HepG2 (cell line): ENCODE measurements at regions not wholly inside any gene's neighbourhood (a gene's known extent, or its start where the extent isn't known, plus 50 kb on each side); places are given as distances from the start of the nearest gene placed in this dataset.

Experiments
- ATAC-seq: fragments of 200-7000 bp; cut with Tn5 transposase; 3 replicates; pipeline ENCODE4 v1.9.1; 2020; ENCODE audit warnings: mild to moderate bottlenecking, moderate library complexity
- BruUV-seq: library from RNA; stranded (reverse); fragments of 400-500 nt; replicated peaks from 2 replicates; lab custom pipeline; 2021; lab: Mats Ljungman, UMichigan
- CTCF ChIA-PET: fragments of 300-600 bp; formaldehyde crosslinking; extraction: SDS; loops from one replicate; lab custom pipeline; 2021; ENCODE audit warnings: low total read pairs, inconsistent platforms, low intra/inter-chr PET ratio; lab: Yijun Ruan, JAX
- POLR2A ChIA-PET: fragments of 350-600 bp; sonication (Branson Sonifier 250); formaldehyde crosslinking; loops from one replicate; lab custom pipeline; 2020; ENCODE audit warnings: antibody characterized with exemption, inconsistent platforms; lab: Yijun Ruan, JAX
- DNase-seq: peaks from one replicate; pipeline ENCODE4 v3.0.0-alpha.2; 2015; ENCODE audit warnings: low spot score
- FAIRE-seq: peaks from 3 replicates; lab custom pipeline; 2011; peaks lifted over from hg19 to GRCh38; lab: Jason Lieb, UNC
- H2AFZ ChIP-seq: one replicate; pipeline ENCODE4 v1.6.1; 2011; ENCODE audit warnings: low read length, inconsistent platforms
- H3K27ac ChIP-seq: fragments of 300-600 bp; 3 replicates; pipeline ENCODE4 v1.8.0; 2011; ENCODE audit warnings: mixed run types, mild to moderate bottlenecking, mixed read lengths, low read length, inconsistent platforms; ENCODE audit not compliant: insufficient read depth; ENCODE audit errors: extremely low read length
- H3K27me3 ChIP-seq, 2 experiments: fragments of 200-600 bp in 1 of 2; 2 replicates in 1 of 2; 3 replicates in 1 of 2; pipeline versions ENCODE4 v1.6.0 to v1.8.0; 2011; ENCODE audit warnings: low read length in 2 of 2, mild to moderate bottlenecking in 2 of 2, moderate library complexity in 2 of 2, inconsistent platforms in 1 of 2; ENCODE audit not compliant: insufficient read depth in 2 of 2, control insufficient read depth in 1 of 2
- H3K36me3 ChIP-seq, 2 experiments: fragments of 200-600 bp in 1 of 2; replicated peaks in 1 of 2; 2 replicates in 1 of 2; 3 replicates in 1 of 2; pipeline versions ENCODE4 v1.5.1 to v1.8.0; 2011; ENCODE audit warnings: low read length in 2 of 2, inconsistent platforms in 1 of 2; ENCODE audit not compliant: insufficient read depth in 2 of 2, control insufficient read depth in 1 of 2
- H3K4me1 ChIP-seq: 2 replicates; pipeline ENCODE4 v1.5.1; 2012; ENCODE audit warnings: low read length, inconsistent platforms; ENCODE audit not compliant: insufficient read depth
- H3K4me2 ChIP-seq: 2 replicates; pipeline ENCODE4 v1.6.0; 2011; ENCODE audit warnings: low read depth, low read length, inconsistent platforms
- H3K4me3 ChIP-seq, 3 experiments: fragments of 200-600 bp in 1 of 3; sonication (generic), shearing (Covaris generic) in 1 of 3; replicated peaks in 1 of 3; 2 replicates each; pipeline ENCODE4 v1.5.1; 2011 to 2016; ENCODE audit warnings: low read length in 3 of 3, inconsistent platforms in 2 of 3, low read depth in 2 of 3, mild to moderate bottlenecking in 2 of 3, control low read depth in 1 of 3, mixed read lengths in 1 of 3; ENCODE audit not compliant: insufficient read depth in 1 of 3
- H3K79me2 ChIP-seq: one replicate; pipeline ENCODE4 v1.6.1; 2011; ENCODE audit warnings: low read length, inconsistent platforms; ENCODE audit not compliant: insufficient read depth
- H3K9ac ChIP-seq: 2 replicates; pipeline ENCODE4 v1.6.0; 2011; ENCODE audit warnings: mild to moderate bottlenecking, low read depth, low read length, inconsistent platforms; ENCODE audit not compliant: insufficient read depth
- H3K9me3 ChIP-seq: 2 replicates; pipeline ENCODE4 v1.5.1; 2012; ENCODE audit warnings: mild to moderate bottlenecking, low read length
- H4K20me1 ChIP-seq: 2 replicates; pipeline ENCODE4 v1.6.0; 2011; ENCODE audit warnings: inconsistent platforms, mild to moderate bottlenecking, low read length, moderate library complexity; ENCODE audit not compliant: insufficient read depth
- BRCA1 ChIP-seq: sonication (generic); formaldehyde crosslinking; IDR thresholded peaks from 2 replicates; pipeline ENCODE4 v1.4.0; 2020; ENCODE audit warnings: missing genetic modification reagents
- HCFC1 ChIP-seq: fragments of 150-350 bp; IDR thresholded peaks from 2 replicates; pipeline ENCODE4 v1.6.1; 2014; ENCODE audit warnings: low read depth, low read length
- HHEX ChIP-seq: IDR thresholded peaks from 2 replicates; pipeline ENCODE4 v1.6.1; 2016; ENCODE audit warnings: control low read depth
- HMG20B ChIP-seq: conservative IDR thresholded peaks from 2 replicates; pipeline ENCODE4 v1.6.1; 2016; ENCODE audit warnings: missing genetic modification reagents, missing compliant biosample characterization
- MXD3 ChIP-seq: IDR thresholded peaks from 2 replicates; pipeline ENCODE4 v1.6.1; 2016; ENCODE audit warnings: mild to moderate bottlenecking, missing biosample characterization, missing genetic modification reagents
- PTBP1 ChIP-seq: fragments of 200-400 bp; formaldehyde crosslinking; IDR thresholded peaks from 2 replicates; pipeline ENCODE4 v1.6.1; 2018; ENCODE audit warnings: low read length, low read depth; ENCODE audit not compliant: poor library complexity, severe bottlenecking
- SP2 ChIP-seq: sonication (generic); formaldehyde crosslinking; IDR thresholded peaks from 2 replicates; pipeline ENCODE4 v1.5.1; 2020; ENCODE audit warnings: mild to moderate bottlenecking, missing genetic modification reagents
- STAG1 ChIP-seq: sonication (generic); formaldehyde crosslinking; IDR thresholded peaks from 2 replicates; pipeline ENCODE4 v1.4.0; 2020; ENCODE audit warnings: missing genetic modification reagents
- TGIF2 ChIP-seq: IDR thresholded peaks from 2 replicates; pipeline ENCODE4 v1.6.1; 2016; ENCODE audit warnings: control low read depth, missing compliant biosample characterization
- ZBTB46 ChIP-seq: sonication (generic); formaldehyde crosslinking; IDR thresholded peaks from 2 replicates; pipeline ENCODE4 v1.4.0; 2020; ENCODE audit warnings: mild to moderate bottlenecking, missing genetic modification reagents, borderline replicate concordance
- ZNF441 ChIP-seq: sonication (generic); formaldehyde crosslinking; IDR thresholded peaks from 2 replicates; pipeline ENCODE4 v1.7.0; 2021; ENCODE audit warnings: missing genetic modification reagents, borderline replicate concordance
- ZSCAN25 ChIP-seq: sonication (generic); formaldehyde crosslinking; IDR thresholded peaks from 2 replicates; pipeline ENCODE4 v1.8.0; 2022; ENCODE audit warnings: mild to moderate bottlenecking, missing genetic modification reagents
- WGBS: methylation state at CpG from one replicate; pipeline ENCODE4 v1.1.6; 2017; ENCODE audit warnings: low lambda C conversion rate; 5-methylcytosine and 5-hydroxymethylcytosine counted together
- in situ Hi-C: cut with HindIII; loops from 2 replicates; pipeline ENCODE4 v1.10.0; 2017; ENCODE audit warnings: low pct_unique_long_range_greater_than_20kb; ENCODE audit not compliant: extremely low pct_ligation_motif_present
- intact Hi-C: fragments of 100-400 bp; cut with micrococcal nuclease; formaldehyde crosslinking; loops from one replicate; pipeline ENCODE4 v1.10.0; 2022; ENCODE audit not compliant: unreplicated experiment
- TF ChIP-seq, protein P1 (sequence below): sonication (generic); formaldehyde crosslinking; IDR thresholded peaks from 2 replicates; pipeline ENCODE4 v1.8.1; 2023; ENCODE audit warnings: mild to moderate bottlenecking, missing genetic modification reagents, borderline replicate concordance
- TF ChIP-seq, protein P2 (sequence below): sonication (generic); formaldehyde crosslinking; IDR thresholded peaks from 2 replicates; pipeline ENCODE4 v1.4.0; 2020; ENCODE audit warnings: missing genetic modification reagents, borderline replicate concordance
- TF ChIP-seq, protein P3 (sequence below): sonication (generic); formaldehyde crosslinking; IDR thresholded peaks from 2 replicates; pipeline ENCODE4 v1.8.1; 2023; ENCODE audit warnings: missing genetic modification reagents, mild to moderate bottlenecking, borderline replicate concordance
- TF ChIP-seq, protein P4 (sequence below): sonication (generic); formaldehyde crosslinking; IDR thresholded peaks from 2 replicates; pipeline ENCODE4 v1.5.0; 2020; ENCODE audit warnings: missing genetic modification reagents, mild to moderate bottlenecking, borderline replicate concordance

DNA sequence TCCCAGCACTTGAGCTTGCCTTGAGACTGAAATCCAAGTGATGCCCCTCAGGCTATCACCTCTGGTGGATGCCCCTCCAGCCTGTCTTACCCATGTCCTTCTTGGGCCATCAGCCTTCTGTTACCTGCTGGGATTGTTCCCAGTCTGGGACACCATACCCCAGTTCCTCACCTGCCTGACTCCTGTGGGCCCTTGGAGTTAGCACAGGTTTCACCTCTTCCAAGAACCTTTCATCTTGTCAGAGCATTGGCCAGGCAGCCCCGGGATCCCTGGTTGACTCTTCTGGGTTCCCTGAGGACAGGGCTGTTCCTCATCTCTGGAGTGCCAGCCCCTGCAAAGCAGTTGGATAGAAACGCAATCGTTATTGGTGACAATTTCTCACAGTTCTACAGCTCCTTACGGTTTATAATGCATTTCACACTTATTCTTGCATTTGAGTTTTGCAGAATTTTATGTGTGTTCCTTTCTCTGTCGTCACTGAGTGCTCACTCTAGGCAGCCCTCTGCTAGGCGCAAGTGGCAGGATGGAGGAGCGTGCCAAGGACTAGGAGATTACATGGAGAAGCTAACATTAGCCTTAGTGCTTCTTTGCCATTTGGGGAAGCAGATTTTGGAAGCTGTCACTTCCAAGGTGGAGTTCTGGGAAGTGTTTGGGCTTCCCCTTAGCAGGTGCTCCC is 139.7 kb downstream of the DDX1 start:
- CTCF ChIA-PET = no interaction called here
- TF ChIP-seq, protein P1, sequence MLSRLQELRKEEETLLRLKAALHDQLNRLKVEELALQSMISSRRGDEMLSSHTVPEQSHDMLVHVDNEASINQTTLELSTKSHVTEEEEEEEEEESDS = no peak
- TF ChIP-seq HHEX (no peak), ZNF441 (CRISPR knock-in tag) (no peak), ZBTB46 (no peak), PTBP1 (no peak), MXD3 (CRISPR knock-in tag) (no peak), HMG20B (no peak), TGIF2 (CRISPR knock-in tag) (no peak), BRCA1 (CRISPR knock-in tag) (no peak), HCFC1 (no peak), SP2 (no peak), STAG1 (CRISPR knock-in tag) (no peak), ZSCAN25 (CRISPR knock-in tag) (no peak)
- TF ChIP-seq, protein P2, sequence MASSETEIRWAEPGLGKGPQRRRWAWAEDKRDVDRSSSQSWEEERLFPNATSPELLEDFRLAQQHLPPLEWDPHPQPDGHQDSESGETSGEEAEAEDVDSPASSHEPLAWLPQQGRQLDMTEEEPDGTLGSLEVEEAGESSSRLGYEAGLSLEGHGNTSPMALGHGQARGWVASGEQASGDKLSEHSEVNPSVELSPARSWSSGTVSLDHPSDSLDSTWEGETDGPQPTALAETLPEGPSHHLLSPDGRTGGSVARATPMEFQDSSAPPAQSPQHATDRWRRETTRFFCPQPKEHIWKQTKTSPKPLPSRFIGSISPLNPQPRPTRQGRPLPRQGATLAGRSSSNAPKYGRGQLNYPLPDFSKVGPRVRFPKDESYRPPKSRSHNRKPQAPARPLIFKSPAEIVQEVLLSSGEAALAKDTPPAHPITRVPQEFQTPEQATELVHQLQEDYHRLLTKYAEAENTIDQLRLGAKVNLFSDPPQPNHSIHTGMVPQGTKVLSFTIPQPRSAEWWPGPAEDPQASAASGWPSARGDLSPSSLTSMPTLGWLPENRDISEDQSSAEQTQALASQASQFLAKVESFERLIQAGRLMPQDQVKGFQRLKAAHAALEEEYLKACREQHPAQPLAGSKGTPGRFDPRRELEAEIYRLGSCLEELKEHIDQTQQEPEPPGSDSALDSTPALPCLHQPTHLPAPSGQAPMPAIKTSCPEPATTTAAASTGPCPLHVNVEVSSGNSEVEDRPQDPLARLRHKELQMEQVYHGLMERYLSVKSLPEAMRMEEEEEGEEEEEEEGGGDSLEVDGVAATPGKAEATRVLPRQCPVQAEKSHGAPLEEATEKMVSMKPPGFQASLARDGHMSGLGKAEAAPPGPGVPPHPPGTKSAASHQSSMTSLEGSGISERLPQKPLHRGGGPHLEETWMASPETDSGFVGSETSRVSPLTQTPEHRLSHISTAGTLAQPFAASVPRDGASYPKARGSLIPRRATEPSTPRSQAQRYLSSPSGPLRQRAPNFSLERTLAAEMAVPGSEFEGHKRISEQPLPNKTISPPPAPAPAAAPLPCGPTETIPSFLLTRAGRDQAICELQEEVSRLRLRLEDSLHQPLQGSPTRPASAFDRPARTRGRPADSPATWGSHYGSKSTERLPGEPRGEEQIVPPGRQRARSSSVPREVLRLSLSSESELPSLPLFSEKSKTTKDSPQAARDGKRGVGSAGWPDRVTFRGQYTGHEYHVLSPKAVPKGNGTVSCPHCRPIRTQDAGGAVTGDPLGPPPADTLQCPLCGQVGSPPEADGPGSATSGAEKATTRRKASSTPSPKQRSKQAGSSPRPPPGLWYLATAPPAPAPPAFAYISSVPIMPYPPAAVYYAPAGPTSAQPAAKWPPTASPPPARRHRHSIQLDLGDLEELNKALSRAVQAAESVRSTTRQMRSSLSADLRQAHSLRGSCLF (CRISPR knock-in tag) = no peak
- TF ChIP-seq, protein P3, sequence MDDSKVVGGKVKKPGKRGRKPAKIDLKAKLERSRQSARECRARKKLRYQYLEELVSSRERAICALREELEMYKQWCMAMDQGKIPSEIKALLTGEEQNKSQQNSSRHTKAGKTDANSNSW (CRISPR knock-in tag) = no peak
- TF ChIP-seq, protein P4, sequence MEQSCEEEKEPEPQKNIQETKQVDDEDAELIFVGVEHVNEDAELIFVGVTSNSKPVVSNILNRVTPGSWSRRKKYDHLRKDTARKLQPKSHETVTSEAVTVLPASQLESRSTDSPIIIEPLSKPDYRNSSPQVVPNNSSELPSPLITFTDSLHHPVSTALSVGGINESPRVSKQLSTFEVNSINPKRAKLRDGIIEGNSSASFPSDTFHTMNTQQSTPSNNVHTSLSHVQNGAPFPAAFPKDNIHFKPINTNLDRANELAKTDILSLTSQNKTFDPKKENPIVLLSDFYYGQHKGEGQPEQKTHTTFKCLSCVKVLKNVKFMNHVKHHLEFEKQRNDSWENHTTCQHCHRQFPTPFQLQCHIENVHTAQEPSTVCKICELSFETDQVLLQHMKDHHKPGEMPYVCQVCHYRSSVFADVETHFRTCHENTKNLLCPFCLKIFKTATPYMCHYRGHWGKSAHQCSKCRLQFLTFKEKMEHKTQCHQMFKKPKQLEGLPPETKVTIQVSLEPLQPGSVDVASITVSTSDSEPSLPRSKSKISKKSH (CRISPR knock-in tag) = no peak

More for the DNA sequence above, 139.7 kb downstream of the DDX1 start:
- Histone ChIP-seq H3K4me2 (no peak overlapping the region), H3K79me2 (no peaks in the 10 kb centered on the region), H3K9ac (no peak overlapping the region), H3K36me3 (no peaks in the 10 kb centered on the region), H3K27me3 (peaks cover 5 to 69% of the 10 kb centered on the region in 2 experiments; a peak in 4 of 5 replicates), H3K4me1 (peaks cover 38% of the 10 kb centered on the region), H2AFZ (no peak overlapping the region), H3K9me3 (no peaks in the 10 kb centered on the region), H3K4me3 (no peak overlapping the region), H3K27ac (no peak overlapping the region), H4K20me1 (0 out of 2 replicates have a peak, but pooled peaks cover 3% of the 10 kb centered on the region)
- ATAC-seq (no peak), FAIRE-seq (no peak), DNase-seq (no peak)
- BruUV-seq = no TSS peak
- intact Hi-C loops (no loop called here), in situ Hi-C loops (loop anchor here (25.0 kb wide), 1 partner anchor 94 kb away; no protein-coding TSS in a partner anchor)
- 58% methylated on average over 7 of the region's 7 CpGs for WGBS
- POLR2A ChIA-PET = no interaction called here
